AG09319 (cell line): ENCODE measurements at regions not wholly inside any gene's neighbourhood (a gene's known extent, or its start where the extent isn't known, plus 50 kb on each side); places are given as distances from the start of the nearest gene placed in this dataset.
A peak's percentile ranks its signal among the peaks of the same experiment; 100 is the strongest.

Experiments
- DNase-seq: peaks from one replicate; pipeline ENCODE4 v3.0.0-alpha.2; 2010; ENCODE audit warnings: low read depth; ENCODE audit errors: extremely low read depth
- TF ChIP-seq, protein P1 (sequence below): IDR thresholded peaks from 2 replicates; pipeline ENCODE4 v1.5.1; 2011; ENCODE audit warnings: low read depth, mild to moderate bottlenecking, inconsistent platforms, low read length, moderate library complexity

DNA sequence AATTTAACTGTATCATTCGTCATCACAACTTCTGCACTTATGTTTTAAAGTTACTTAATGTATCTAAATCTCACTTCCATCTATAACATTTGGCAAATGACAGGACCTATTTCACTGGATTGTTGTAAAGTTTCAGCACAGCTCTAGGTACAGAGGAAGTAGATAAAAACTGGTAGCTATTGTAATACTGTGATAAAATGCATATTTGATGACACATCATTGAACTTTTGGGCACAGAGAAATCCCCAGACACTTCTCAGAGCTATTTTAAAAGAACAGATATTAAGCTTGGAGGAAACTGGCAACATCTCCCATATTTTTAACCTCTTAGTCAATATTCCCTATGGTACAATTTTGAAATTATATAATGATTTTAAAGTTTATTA lies 138.7 kb downstream of the RFPL4B start:
- DNase-seq: no peak
- TF ChIP-seq, protein P1, sequence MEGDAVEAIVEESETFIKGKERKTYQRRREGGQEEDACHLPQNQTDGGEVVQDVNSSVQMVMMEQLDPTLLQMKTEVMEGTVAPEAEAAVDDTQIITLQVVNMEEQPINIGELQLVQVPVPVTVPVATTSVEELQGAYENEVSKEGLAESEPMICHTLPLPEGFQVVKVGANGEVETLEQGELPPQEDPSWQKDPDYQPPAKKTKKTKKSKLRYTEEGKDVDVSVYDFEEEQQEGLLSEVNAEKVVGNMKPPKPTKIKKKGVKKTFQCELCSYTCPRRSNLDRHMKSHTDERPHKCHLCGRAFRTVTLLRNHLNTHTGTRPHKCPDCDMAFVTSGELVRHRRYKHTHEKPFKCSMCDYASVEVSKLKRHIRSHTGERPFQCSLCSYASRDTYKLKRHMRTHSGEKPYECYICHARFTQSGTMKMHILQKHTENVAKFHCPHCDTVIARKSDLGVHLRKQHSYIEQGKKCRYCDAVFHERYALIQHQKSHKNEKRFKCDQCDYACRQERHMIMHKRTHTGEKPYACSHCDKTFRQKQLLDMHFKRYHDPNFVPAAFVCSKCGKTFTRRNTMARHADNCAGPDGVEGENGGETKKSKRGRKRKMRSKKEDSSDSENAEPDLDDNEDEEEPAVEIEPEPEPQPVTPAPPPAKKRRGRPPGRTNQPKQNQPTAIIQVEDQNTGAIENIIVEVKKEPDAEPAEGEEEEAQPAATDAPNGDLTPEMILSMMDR: no peak

DNA sequence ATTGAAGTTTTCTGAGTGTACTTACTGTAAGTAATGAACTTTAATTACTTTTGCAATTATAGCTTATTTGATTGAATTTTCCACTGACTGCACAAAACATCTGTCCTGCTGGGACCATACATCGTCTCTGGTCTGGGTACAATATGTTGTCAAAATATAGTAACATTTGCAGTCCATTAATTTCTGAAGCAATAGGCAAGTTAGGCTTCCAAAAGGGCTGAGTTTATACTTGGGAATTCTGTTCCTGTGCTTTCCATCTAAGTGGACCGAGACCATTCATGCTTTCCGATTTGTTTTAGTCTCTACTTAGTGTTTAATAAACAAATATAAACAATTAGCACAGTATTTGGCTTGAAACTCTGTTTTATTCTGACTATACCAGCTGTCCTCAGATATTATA lies 139.3 kb downstream of the RFPL4B start:
- no peak for DNase-seq
- TF ChIP-seq, protein P1: no peak

DNA sequence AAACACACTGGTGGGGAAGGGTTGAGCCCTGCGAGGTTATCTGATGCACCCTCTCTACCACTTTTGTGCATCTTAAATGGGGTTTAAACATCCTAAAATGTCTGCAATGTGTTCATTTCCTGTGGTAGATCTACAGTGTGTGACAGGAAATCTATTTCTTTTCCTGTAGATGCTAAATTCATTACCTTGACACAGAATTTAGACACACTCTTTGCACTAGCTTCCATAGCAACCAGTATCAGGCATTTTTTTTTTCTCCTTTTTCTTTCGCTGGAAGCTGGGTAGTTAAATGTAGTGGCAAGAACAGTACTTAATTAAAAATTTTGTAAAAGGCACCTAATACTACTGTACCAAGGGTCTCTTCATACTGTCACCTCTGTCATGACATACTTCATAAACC lies 141.1 kb downstream of the RFPL4B start:
- DNase-seq: no peak
- TF ChIP-seq, protein P1: no peak

DNA sequence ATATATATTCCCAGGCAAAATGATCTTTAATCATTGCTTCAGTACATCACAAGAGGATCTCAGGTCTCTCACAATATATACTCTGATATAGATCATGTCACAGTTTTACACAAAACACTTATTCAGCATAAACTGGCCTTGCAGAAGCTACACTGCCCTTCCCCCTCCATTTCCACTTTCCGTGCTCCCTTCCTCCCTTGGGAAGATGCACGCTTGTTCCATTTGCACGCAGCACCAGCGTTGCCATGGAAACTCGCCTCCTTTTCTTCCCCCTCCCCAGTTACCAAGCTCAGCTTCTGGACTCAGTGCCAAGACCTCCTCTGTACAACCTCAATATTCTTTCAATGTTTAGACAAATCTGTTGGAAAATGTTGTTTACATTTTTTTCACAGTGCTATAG lies 154.6 kb downstream of the RFPL4B start:
- DNase-seq: no peak
- TF ChIP-seq, protein P1: no peak

DNA sequence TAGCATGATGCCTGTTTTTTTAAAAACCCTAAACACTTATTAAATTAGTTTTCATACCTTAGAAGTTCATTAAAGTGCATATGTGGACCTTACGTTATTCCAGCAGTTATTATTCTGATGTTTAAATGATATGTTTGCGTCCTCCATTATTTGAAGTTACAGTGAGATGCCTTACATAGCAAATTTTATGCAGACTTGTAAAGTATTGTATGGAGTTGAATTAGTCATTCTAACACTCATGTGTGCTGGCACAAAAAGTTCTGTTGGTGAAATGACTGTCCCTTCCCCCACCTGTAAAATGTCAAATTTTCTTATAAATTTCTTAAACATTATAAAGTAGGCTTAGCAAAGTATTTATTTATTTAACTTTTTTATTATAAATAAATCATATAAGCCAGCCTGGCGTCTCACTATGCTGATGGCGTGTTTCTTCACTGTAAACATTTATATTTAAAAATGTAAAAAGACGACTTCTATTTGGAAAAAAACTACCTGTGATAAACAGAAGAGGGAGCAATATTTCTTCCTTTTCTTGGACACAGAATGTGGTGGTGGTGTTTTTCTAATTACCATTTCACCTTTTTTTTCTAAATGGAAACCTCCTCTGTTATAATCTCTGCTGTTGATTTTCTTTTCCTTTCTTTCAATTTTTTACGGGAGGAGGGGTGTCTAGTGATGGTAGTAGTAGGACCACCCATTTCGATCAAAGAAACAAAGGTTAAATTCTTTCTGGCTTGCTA lies 155.4 kb downstream of the RFPL4B start:
- TF ChIP-seq, protein P1: peak; percentile 40
- no peak for DNase-seq

DNA sequence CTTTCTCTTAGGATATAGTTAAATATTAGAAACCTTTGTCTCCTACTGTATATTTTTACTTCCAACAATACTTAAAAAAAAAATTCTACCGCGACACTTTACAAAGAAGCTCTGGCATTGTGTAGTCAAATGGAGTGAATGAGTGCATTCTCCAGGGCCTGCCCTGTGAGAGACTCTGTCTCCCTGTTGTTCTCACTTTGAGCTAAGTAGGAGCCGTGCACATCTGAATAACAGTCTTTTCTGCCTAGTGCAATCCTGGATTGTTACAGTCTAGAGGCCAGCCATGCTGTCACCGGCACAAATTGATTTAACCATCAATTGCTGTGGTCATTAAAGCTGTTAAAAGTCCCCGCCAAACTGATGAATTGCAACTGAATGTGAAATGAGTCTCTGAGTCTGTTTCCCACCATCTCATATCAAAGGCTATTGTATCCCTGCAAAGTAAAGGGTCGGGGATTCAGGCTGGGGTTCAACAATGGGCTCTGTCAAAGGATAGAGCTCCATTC lies 156.0 kb downstream of the RFPL4B start:
- TF ChIP-seq, protein P1: no peak
- no peak for DNase-seq

DNA sequence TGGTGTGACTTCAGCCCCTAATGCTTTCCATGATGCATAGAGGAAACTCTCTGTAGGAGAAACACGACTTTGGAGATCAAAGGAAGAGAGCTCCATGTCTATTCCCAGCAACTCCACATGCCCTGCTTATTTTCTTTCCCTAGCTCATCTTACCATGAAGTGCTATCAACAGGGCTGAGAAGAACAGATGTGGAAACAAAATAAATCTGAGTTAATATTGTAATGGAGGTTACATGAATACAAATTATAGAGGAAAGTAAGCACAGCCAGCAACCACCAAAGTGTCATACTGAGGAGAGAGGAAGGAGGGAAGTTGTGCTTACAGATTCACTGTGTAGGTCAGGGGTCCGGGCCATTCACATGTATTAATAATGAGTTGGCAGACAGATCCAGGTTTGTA lies 157.5 kb downstream of the RFPL4B start:
- DNase-seq: no peak
- TF ChIP-seq, protein P1: no peak
